ENCODE measurements at regions not wholly inside any gene's neighbourhood (a gene's known extent, or its start where the extent isn't known, plus 50 kb on each side); places are given as distances from the start of the nearest gene placed in this dataset.
"Not testable (repeated sequence)": the region's sequence is repeated elsewhere in the genome, so short reads cannot be mapped to it uniquely, and the experiment has no call there.

DNA sequence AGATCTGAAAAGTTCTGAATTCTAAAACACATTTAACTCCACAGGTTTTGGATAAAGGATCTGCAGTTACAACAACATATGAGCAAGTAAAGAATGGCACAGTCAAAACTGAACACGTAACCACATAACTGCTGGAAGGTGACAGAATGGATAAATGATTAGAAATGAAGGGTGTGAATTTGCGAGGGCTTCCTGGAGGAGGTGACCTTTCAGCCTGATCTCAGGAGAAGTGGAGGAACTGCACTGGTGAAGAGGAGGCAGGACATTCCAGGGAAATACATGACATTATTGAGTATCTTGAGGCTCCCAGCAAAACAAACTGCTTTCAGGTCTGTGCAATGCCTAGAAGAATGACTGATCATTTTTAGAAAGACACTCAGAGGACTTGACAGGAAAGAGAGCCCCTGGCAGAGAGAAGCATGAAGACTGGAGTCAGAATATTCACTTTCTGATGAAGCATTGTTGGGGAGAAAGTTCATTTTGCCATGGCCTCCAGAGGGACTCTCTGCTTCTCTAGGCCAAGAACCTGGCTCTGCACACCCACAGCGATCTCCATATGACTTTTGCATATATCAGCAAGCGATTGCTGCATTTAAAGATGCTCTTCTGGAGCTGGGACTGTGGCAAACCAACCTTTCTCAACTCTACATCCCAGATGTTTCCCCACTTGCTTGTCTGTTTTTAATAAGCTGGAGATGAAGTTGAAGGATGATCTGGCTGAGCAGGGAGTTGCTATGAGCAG is 122.7 kb upstream of the FAM78B start:
- H3K27ac Mint-ChIP-seq, result no peak overlapping the region
- no peak overlapping the region for H3K4me3 Mint-ChIP-seq
- H3K9me3 Mint-ChIP-seq, result no peaks in the 10 kb centered on the region

DNA sequence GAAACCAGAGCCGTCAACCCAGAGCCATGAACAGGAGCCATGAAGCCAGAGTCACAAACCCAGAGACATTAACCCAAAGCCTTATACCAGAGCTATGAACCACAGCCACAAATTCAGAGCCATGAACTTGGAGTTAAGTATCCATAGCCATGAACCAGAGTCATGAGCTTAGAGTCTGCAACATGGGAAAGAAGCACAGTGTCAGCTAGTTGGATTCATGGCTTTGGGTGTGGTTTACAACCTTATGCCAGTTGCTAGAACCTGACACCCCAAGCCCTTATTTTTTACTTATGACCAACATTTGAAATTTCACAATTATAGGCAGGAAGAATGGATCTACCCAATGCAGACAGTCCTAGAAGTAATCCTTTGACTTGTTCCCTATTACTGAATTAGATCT is 128.9 kb upstream of the FAM78B start:
- H3K27ac Mint-ChIP-seq, result peak overlapping the region in 1 of 2 donors; percentile 12
- H3K27me3 Mint-ChIP-seq, result no peaks in the 10 kb centered on the region
- ATAC-seq, result no peak
- no peak for DNase-seq
- H3K9me3 Mint-ChIP-seq, result no peaks in the 10 kb centered on the region
- H3K4me3 Mint-ChIP-seq, result no peak overlapping the region
- H3K4me1 Mint-ChIP-seq, result no peaks in the 10 kb centered on the region

More for the DNA sequence above, 122.7 kb upstream of the FAM78B start:
- ATAC-seq (no peak), DNase-seq (no peak)
- no peaks in the 10 kb centered on the region for H3K27me3 Mint-ChIP-seq
- H3K4me1 Mint-ChIP-seq, result no peaks in the 10 kb centered on the region

DNA sequence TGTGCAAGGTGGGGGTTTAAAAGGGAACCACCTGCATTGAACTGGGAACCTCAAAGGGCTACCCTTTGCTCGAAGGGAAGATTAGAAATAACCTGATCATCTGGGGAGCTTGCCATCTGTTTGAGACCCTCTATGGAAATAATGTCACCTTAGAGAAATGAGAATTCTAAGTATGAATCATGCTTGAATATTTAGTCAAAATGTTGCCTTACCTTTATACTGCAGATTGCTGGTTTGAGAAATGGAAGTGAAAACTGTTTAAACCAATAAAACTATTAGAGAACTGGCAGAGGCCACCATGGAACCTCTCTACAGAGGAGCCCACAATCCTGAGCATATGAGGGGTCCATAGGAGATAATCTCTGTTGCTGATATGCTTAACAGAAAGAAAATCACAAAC is 131.2 kb upstream of the FAM78B start:
- Mint-ChIP-seq H3K27ac (peak overlapping the region in 1 of 2 donors; percentile 27), H3K4me3 (no peak overlapping the region)

DNA sequence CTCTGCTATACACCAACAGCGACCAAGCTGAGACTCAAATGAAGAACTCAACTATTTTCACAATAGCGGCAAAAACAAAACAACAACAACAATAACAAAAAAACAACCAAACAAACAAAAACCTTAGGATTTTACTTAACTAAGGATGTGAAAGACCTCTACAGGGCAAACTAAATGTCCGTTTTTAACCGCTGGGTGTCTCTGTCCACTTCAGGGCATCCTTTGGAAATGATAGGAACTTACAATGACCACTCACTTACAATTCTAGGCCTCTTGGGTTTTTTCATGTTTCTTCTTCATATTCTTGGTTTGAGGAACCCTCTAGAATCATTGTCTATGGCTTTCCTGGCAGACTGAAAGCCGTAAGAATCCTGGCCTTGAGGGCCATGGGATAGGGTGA is 134.0 kb upstream of the FAM78B start:
- ATAC-seq, result no peak
- Mint-ChIP-seq H3K4me3 (no peak overlapping the region), H3K9me3 (peaks cover 4% of the 10 kb centered on the region in 2 donors), H3K4me1 (no peaks in the 10 kb centered on the region), H3K27ac (no peak overlapping the region), H3K27me3 (no peaks in the 10 kb centered on the region)
- DNase-seq, result no peak

More for the DNA sequence above, 131.2 kb upstream of the FAM78B start:
- DNase-seq (no peak), ATAC-seq (no peak)
- H3K4me1 Mint-ChIP-seq, result no peaks in the 10 kb centered on the region
- H3K27me3 Mint-ChIP-seq, result no peaks in the 10 kb centered on the region
- no peaks in the 10 kb centered on the region for H3K9me3 Mint-ChIP-seq

DNA sequence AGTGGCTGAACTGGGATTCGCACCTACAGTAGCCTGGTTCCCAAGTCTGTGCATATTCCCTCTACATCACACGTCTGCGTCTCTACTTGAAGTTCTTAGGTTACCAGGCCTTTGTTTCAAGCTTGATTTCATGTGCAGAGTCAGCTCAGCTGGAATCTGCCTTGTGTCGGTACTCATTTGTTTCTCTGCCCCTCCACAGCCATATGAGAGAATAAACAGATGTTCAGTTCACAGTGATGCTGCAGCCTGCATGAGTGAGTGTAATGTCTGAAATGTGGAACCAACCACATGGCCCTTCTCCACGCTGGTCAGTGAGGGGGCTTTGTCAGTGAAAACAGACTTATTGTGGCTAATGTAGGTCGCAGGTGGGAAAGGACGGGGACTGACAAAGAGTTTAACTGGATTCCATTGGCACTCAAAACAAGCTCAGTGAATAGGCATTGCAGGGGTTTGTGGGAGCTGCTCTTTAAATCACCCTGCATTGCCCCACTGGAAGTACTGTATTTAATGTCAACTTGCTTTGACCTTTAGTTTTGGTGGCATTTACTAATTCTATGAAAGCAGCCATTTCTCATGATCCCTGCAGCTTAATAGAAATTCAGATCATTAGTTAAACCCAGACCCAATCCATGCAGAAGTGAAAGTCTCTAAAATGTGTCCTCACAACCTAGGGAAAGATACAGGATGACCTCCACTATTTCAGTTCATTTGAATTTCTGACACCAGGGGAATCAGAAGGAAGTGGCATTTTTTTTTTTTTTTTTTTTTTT is 136.4 kb upstream of the FAM78B start:
- Mint-ChIP-seq H3K4me1 (no peaks in the 10 kb centered on the region), H3K27me3 (no peaks in the 10 kb centered on the region), H3K27ac (no peak overlapping the region), H3K4me3 (no peak overlapping the region), H3K9me3 (peaks cover 6 to 7% of the 10 kb centered on the region in 2 donors)
- no peak for ATAC-seq
- no peak for DNase-seq

DNA sequence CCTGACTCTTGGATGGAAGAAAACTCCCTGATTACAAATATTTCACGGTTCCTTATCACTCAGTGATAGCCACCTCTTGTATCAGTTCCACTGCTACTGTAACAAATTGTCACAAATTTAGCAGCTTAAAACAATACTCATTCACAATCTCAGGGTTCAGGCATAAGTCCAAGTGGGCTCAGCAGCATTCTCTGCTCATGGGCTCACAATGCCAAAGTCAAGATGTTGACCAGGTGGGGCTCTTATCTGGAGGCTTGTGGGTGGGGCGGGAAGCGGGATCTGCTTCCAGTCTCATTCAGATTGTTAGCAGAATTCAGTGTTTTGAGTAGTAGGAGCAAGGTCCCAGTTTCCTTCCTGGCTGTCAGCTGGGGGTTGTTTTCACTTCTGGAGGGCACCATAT is 137.3 kb upstream of the FAM78B start:
- ATAC-seq (no peak), DNase-seq (no peak)
- Mint-ChIP-seq H3K4me1 (no peaks in the 10 kb centered on the region), H3K27ac (no peak overlapping the region), H3K4me3 (no peak overlapping the region), H3K9me3 (peaks cover 6 to 7% of the 10 kb centered on the region in 2 donors), H3K27me3 (no peaks in the 10 kb centered on the region)

DNA sequence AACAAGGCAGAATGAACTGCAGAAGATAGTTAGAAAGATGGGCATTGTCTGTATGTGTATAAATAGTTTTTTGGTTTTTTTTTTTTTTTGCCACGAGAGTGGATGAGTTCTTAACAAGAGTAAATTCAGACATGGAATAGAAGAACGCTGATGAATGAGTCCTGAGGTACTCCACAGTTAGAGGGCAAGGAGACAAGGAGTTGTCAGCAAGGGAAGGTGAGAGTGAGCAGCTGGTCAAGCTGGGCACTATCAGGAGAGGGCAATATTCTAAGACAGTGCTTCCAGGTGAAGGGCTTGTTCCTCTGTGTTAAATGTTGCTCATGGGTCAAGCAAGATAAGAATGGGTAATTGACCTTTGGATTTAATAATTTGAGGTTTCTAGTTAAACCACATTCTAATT is 138.6 kb upstream of the FAM78B start:
- no peak overlapping the region for H3K27ac Mint-ChIP-seq
- peaks cover 6 to 7% of the 10 kb centered on the region in 2 donors for H3K9me3 Mint-ChIP-seq
- H3K4me3 Mint-ChIP-seq, result no peak overlapping the region
- ATAC-seq, result no peak
- H3K4me1 Mint-ChIP-seq, result no peaks in the 10 kb centered on the region
- no peaks in the 10 kb centered on the region for H3K27me3 Mint-ChIP-seq
- no peak for DNase-seq

DNA sequence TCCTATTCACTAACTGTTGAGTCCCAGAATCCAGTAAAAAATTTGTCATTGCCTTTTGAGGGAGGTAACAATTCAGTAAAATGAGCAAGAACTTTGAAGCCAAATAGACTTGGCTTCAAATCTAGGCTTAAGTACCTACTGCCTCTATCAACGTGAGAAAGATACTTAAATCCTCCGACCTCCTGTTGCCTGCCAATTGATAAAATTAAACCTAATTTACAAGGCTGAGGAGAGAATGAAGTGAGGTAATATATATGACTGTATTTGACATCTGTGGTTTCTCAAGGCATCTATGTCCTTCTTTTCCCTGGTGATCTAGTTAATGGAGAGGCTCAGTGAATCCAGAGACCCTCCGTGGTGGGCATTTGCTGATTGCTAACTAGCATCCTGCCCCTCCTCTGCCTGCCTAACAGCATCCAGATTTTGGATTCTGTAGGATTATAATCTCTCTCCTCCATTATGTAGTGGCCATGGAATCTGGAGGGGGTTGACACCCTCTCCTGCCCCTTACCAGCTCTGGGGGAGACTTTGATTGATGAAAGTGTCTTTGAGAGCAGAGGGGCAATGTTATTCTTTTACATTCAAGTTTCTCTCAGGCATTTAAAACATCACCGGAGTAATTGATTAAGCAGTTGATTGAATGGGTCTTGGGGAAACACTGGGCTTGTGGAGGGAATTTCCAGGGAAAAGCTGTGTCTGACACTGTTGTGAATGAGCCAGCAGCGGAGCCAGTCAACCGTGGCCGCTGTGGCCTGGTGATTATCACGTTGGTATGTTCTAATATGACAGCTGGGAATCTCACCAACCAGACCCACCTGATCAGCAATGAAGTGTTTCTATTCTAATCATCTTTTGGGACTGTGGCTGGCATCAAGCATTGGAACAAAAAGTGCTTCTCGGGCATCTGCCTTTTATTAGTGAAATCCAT is 140.7 kb upstream of the FAM78B start:
- Mint-ChIP-seq H3K27me3 (no peaks in the 10 kb centered on the region), H3K4me1 (no peaks in the 10 kb centered on the region), H3K27ac (no peak overlapping the region), H3K4me3 (no peak overlapping the region), H3K9me3 (peaks cover 6 to 7% of the 10 kb centered on the region in 2 donors)
- ATAC-seq (no peak), DNase-seq (no peak)

DNA sequence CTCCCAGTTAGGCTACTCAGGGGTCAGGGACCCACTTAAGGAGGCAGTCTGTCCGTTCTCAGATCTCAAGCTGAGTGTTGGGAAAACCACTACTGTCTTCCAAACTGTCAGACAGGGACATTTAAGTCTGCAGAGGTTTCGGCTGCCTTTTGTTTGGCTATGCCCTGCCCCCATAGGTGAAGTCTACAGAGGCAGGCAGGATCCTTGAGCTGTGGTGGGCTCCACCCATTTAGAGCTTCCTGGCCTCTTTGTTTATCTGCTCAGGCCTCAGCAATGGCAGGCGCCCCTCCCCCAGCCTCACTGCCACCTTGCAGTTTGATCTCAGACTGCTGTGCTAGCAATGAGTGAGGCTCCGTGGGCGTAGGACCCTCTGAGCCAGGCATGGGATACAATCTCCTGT is 149.5 kb upstream of the FAM78B start:
- peaks cover 8 to 18% of the 10 kb centered on the region in 2 donors for H3K9me3 Mint-ChIP-seq
- H3K4me3 Mint-ChIP-seq, H3K27ac Mint-ChIP-seq, ATAC-seq, DNase-seq, H3K27me3 Mint-ChIP-seq, H3K4me1 Mint-ChIP-seq: not testable (repeated sequence)

DNA sequence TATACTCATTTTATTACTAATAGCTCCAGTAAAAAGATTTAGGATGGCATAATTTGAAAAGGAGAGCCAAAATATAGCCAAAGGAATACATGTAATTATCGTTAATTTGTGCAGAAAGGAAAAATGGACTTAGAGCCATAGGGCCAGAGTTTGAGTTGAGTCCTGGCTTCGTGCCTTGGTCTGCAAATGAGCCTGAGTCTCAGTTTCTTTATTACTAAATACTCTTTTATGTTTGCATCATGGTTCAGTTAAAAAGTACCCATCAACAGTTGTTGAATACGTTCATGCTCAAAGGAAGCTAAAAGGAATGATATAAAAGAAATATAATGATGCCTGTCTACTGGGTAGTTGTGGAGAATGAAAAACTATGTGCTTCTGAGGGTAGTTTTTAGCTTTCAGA is 155.7 kb upstream of the FAM78B start:
- DNase-seq, result no peak
- H3K27ac Mint-ChIP-seq, result no peak overlapping the region
- ATAC-seq, result no peak

DNA sequence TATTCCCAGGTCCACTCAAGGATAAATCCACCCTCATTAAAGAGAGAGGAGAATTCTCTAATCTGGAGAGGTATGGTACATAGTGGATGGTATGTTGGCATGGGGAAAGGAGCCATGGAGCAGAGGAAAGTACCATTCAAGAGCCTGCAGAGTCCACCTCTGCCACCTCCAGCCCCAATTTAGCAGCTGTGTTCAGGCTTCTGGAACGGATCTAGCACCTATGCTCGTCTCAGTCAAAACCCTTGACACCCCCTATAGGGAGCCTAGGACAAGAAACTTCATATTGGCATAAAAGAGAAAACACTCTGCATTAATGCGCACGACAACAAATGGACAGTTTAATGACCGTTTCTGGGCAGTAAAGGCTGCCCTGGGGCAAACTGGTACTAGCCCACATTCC is 161.1 kb upstream of the FAM78B start:
- Mint-ChIP-seq H3K4me1 (no peaks in the 10 kb centered on the region), H3K4me3 (no peak overlapping the region)

More for the DNA sequence above, 155.7 kb upstream of the FAM78B start:
- Mint-ChIP-seq H3K4me1 (no peaks in the 10 kb centered on the region), H3K27me3 (peaks cover 16% of the 10 kb centered on the region), H3K4me3 (no peak overlapping the region), H3K9me3 (peaks cover 0 to 5% of the 10 kb centered on the region in 2 donors)

DNA sequence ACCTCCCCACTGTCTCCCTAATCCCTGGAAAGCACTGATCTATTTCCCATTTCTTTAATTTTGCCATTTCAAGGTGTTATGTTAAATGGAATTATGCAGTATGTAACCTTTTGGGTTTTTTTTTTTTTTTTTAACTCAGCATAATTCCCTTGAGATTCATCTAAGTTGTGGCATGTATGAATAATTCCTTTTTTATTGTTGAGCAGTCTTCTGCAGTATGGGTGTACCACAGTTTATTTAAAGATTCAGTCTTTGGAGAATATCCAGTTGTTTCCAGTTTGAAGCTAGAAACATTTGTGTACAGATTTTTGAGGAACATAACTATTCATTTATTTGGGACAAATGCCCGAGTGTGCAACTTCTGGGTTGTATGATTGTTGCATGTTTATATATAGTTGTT is 162.2 kb upstream of the FAM78B start:
- ATAC-seq, result no peak
- Mint-ChIP-seq H3K4me1 (no peaks in the 10 kb centered on the region), H3K4me3 (no peak overlapping the region), H3K27ac (peak overlapping the region in 1 of 2 donors; percentile 1), H3K27me3 (peaks cover 14% of the 10 kb centered on the region), H3K9me3 (no peaks in the 10 kb centered on the region)
- DNase-seq, result no peak

More for the DNA sequence above, 161.1 kb upstream of the FAM78B start:
- Mint-ChIP-seq H3K27me3 (peaks cover 14% of the 10 kb centered on the region), H3K9me3 (no peaks in the 10 kb centered on the region), H3K27ac (no peak overlapping the region)
- DNase-seq (no peak), ATAC-seq (no peak)

DNA sequence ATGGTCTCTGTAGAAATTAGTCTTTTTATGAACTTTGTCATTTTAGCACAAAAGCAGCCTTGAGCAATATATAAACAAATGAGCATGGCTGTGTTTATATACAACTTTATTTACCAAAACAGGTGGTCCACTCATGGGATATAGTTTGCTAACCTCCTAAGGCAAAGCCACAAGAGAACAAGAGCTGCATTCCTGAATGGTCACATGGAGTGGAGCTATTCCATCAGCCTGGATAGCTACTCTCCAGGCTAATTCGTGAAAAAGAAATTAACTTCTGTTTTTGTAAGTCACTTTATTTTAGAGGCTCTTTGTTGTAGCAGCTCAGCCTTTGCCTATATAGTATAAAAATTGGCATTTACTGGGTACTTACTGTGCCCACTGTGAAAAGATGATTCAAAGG is 163.3 kb upstream of the FAM78B start:
- Mint-ChIP-seq H3K27me3 (peaks cover 23% of the 10 kb centered on the region), H3K4me1 (no peaks in the 10 kb centered on the region), H3K9me3 (no peaks in the 10 kb centered on the region), H3K4me3 (no peak overlapping the region), H3K27ac (no peak overlapping the region)
- no peak for DNase-seq
- ATAC-seq, result no peak

DNA sequence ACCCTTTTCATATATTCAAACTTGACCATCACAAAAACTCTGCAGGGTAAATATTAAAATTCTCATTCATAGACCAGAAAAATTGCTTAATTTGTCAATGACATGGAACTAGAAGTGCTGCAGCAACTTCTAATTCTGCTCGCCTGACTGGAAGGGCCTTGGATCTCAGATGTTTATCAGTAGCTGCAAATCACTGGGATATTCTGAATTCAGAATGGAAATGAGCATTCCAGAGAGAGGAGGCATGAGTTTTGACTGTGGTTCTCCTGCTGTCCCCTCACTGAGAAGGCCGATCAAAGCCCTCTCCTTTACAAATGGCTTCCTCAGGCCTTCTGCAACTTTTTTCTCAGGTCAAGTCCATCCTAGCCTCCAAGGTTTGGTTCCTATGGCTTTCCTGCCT is 171.3 kb upstream of the FAM78B start:
- ATAC-seq (no peak), DNase-seq (no peak)
- Mint-ChIP-seq H3K4me1 (no peaks in the 10 kb centered on the region), H3K9me3 (no peaks in the 10 kb centered on the region), H3K4me3 (no peak overlapping the region), H3K27me3 (peaks cover 20% of the 10 kb centered on the region), H3K27ac (no peak overlapping the region)

DNA sequence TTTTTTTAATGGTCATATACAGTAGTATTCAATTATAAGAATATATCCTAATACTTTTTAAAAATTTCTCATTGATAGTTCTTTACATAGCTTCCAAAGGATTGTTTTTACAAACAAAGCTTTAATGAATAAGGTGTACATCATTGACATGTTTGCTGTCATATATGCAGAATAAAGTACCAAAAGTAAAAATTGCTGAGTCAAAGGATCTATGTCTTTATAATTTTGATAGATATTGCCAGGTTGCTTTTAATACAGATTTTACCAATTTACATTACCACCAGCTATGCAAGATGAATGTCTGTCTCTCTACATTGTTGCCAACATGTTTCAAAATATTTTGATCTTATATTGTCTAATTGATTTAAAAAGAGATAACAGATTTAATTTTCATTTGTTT is 173.9 kb upstream of the FAM78B start:
- ATAC-seq (no peak), DNase-seq (no peak)
- H3K9me3 Mint-ChIP-seq, result no peaks in the 10 kb centered on the region
- no peak overlapping the region for H3K4me3 Mint-ChIP-seq
- no peaks in the 10 kb centered on the region for H3K4me1 Mint-ChIP-seq
- H3K27me3 Mint-ChIP-seq, result peaks cover 5% of the 10 kb centered on the region
- H3K27ac Mint-ChIP-seq, result no peak overlapping the region

All from stimulated activated naive CD8-positive, alpha-beta T cell treated with anti-CD3 and anti-CD28 coated beads, Interleukin-15, amount 100 ng/mL, for 72 hours (primary cell).